ENCODE measurements at regions not wholly inside any gene's neighbourhood (a gene's known extent, or its start where the extent isn't known, plus 50 kb on each side); places are given as distances from the start of the nearest gene placed in this dataset.

DNA sequence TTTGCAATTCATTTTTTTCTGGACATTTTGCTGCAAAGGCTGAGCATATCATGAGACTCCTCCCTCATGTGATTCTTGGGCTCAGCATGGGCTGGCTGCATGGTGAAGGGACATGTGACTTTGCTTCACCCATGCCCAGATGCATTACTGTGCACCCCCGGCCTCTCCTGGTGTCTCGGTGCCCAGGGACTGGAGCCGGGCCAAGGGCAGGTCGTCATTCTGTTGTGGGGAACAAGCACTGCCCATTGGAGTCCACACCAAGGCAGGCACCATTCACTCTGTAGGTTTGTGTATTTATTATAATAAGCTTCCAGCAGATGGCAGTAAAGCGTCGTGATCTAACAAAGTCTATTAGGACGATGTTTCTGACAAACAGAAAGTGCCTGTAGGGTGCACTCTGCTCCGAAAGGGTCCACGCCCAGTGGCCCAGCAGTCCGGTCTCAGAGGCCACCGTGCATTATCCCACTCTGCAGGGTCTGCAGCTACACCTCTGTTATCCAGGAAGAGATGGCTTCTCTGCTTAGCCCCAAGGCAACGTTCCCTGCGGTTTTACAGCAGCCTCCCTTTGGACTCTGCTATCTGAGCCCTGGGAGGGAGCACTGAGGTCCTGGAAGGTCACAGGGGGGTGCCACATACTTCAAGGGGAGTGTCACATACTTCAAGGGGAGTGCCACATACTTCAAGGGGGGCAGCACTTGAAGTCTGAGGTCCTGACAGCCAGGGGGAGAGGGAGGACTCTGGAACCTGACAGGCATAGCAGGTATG lies 219.6 kb downstream of the TSN start:
- TF ChIP-seq, protein P1, sequence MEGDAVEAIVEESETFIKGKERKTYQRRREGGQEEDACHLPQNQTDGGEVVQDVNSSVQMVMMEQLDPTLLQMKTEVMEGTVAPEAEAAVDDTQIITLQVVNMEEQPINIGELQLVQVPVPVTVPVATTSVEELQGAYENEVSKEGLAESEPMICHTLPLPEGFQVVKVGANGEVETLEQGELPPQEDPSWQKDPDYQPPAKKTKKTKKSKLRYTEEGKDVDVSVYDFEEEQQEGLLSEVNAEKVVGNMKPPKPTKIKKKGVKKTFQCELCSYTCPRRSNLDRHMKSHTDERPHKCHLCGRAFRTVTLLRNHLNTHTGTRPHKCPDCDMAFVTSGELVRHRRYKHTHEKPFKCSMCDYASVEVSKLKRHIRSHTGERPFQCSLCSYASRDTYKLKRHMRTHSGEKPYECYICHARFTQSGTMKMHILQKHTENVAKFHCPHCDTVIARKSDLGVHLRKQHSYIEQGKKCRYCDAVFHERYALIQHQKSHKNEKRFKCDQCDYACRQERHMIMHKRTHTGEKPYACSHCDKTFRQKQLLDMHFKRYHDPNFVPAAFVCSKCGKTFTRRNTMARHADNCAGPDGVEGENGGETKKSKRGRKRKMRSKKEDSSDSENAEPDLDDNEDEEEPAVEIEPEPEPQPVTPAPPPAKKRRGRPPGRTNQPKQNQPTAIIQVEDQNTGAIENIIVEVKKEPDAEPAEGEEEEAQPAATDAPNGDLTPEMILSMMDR (IDR thresholded peaks at IDR 0.05; ENCODE audit: low read depth, low read length): peak; percentile 43
- TF ChIP-seq POLR2A (IDR thresholded peaks at IDR 0.05; ENCODE audit: extremely low read depth, insufficient read length): no peak
